Prostate gland (tissue), 2 donors: ENCODE measurements at regions not wholly inside any gene's neighbourhood (a gene's known extent, or its start where the extent isn't known, plus 50 kb on each side); places are given as distances from the start of the nearest gene placed in this dataset.

Source experiments
- DNase-seq: peaks from one replicate; pipeline ENCODE4 v3.0.0-alpha.2; 2019; ENCODE audit warnings: low spot score
- H3K27ac ChIP-seq, 2 donors: fragments of 200-600 bp; sonication (generic); 2 replicates each; pipeline ENCODE4 v1.5.1; 2017 to 2019
- H3K27me3 ChIP-seq: fragments of 200-600 bp; sonication (generic); replicated peaks from 2 replicates; pipeline ENCODE4 v1.5.1; 2019; ENCODE audit not compliant: insufficient read depth
- H3K36me3 ChIP-seq, 2 donors: fragments of 200-600 bp; sonication (generic); 1 replicate in 1 of 2; 2 replicates in 1 of 2; pipeline versions ENCODE4 v1.5.1 to v1.8.1; 2017 to 2019
- H3K4me1 ChIP-seq: fragments of 200-600 bp; sonication (generic); replicated peaks from 2 replicates; pipeline ENCODE4 v1.5.1; 2019
- H3K4me3 ChIP-seq, 2 donors: fragments of 200-600 bp; sonication (generic); 2 replicates each; pipeline ENCODE4 v1.5.1; 2017 to 2019
- H3K9me3 ChIP-seq: fragments of 200-600 bp; sonication (generic); 2 replicates; pipeline ENCODE4 v1.5.1; 2017
- CTCF ChIP-seq, 4 experiments: fragments of 200-600 bp in 2 of 4; fragments of 450-650 bp in 2 of 4; sonication (generic) in 2 of 4; IDR thresholded peaks; 1 replicate in 3 of 4; 2 replicates in 1 of 4; pipeline ENCODE4 v1.5.1; 2016 to 2019; ENCODE audit warnings: antibody characterized with exemption in 4 of 4, mild to moderate bottlenecking in 2 of 4, moderate library complexity in 2 of 4
- POLR2A ChIP-seq: fragments of 450-650 bp; IDR thresholded peaks from one replicate; pipeline ENCODE4 v1.6.1; 2016; ENCODE audit warnings: antibody characterized with exemption, mild to moderate bottlenecking
- POLR2AphosphoS5 ChIP-seq: sonication (generic); formaldehyde crosslinking; IDR thresholded peaks from one replicate; pipeline ENCODE4 v1.6.1; 2017; ENCODE audit warnings: antibody characterized with exemption
- WGBS: methylation state at CpG from one replicate; pipeline ENCODE4 v1.1.5; 2018; 5-methylcytosine and 5-hydroxymethylcytosine counted together
- intact Hi-C: fragments of 100-400 bp; cut with DNase I; formaldehyde crosslinking; loops from one replicate; pipeline ENCODE4 v1.14.2; 2022

GRCh38 chr9:95776176-95776575 lies 99.3 kb upstream of the ERCC6L2 start:
- Histone ChIP-seq H3K4me1 (peaks cover 14% of the 10 kb centered on the region), H3K9me3 (no peaks in the 10 kb centered on the region), H3K27ac (no peak overlapping the region), H3K27me3 (no peaks in the 10 kb centered on the region), H3K4me3 (no peak overlapping the region), H3K36me3 (no peaks in the 10 kb centered on the region)
- DNase-seq, result no peak
- intact Hi-C loops, result no loop called here
- TF ChIP-seq POLR2A, result no peak
- TF ChIP-seq POLR2AphosphoS5, result no peak
- no peak for TF ChIP-seq CTCF (IDR thresholded peaks at IDR 0.05)

DNA sequence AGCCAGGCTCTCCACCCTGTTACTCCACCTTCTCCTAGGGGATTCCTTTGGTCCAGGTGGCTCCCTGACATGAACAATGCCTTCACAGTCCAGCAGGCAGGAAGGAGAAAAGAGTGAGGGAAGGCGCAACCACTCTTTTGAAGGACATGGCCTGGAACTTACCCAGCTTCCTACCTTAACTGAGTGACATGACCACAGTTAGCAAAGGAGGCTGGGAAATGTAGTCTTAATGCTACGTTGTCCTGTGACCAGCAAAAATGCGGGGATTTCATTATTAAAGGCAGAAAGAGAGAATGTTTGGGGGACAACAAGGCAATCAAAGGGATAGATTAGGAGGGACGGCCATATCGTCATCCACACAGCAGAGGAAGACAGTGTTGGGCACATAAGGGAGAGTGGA lies 100.3 kb upstream of the ERCC6L2 start:
- Histone ChIP-seq H3K4me1 (peaks cover 14% of the 10 kb centered on the region), H3K36me3 (no peaks in the 10 kb centered on the region), H3K27me3 (no peaks in the 10 kb centered on the region), H3K27ac (no peak overlapping the region), H3K9me3 (no peaks in the 10 kb centered on the region), H3K4me3 (no peak overlapping the region)
- no peak for TF ChIP-seq POLR2A
- TF ChIP-seq CTCF (IDR thresholded peaks at IDR 0.05), result no peak
- no peak for TF ChIP-seq POLR2AphosphoS5
- WGBS, result 97% methylated on average over 5 of the region's 5 CpGs
- intact Hi-C loops, result no loop called here
- no peak for DNase-seq

GRCh38 chr9:95773053-95773418 lies 102.5 kb upstream of the ERCC6L2 start:
- Histone ChIP-seq H3K27me3 (no peaks in the 10 kb centered on the region), H3K4me3 (no peak overlapping the region), H3K4me1 (peaks cover 14% of the 10 kb centered on the region), H3K27ac (peak overlapping the region; percentile 77 to 78), H3K36me3 (no peaks in the 10 kb centered on the region), H3K9me3 (no peaks in the 10 kb centered on the region)
- 31% methylated on average over 3 of the region's 3 CpGs for WGBS
- DNase-seq, result no peak
- intact Hi-C loops, result no loop called here
- TF ChIP-seq CTCF (IDR thresholded peaks at IDR 0.05) (no peak), POLR2A (no peak), POLR2AphosphoS5 (no peak)

DNA sequence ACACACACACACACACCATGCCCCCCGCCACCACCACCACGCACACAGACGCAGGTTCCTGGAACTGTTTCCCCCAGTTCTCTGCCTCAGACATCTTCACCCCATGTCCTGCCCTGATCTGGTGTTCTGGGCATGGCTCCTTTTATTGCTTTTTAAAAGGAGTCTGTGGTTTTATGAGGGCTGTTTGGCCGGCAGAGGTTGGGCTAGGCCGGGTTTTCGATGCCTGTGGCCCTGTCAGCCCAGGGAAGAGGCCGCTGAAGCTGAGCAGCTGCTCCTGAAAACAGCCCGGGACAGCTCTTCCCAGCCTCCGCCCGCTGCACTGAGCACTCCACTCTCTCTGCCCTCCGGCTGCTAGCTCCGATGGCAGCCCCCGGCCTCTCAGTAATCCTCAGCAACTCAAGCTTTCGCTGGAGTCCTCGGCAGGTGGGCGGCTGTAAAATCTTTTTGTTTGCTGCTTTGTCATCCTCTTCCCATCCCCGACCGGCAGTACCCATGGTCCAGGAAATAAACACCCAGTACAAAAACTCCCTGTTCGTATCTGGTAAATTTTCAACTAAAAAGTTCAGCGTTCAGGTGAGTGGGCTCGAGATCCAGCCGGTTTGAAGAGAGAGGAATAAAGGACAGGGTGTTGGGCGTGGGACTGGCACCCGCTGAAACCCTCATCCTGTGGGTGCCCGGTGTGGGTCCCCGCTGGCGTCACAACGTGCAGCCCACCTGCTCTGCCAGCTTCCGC lies 103.0 kb upstream of the ERCC6L2 start:
- WGBS, result 20% methylated on average over 29 of the region's 29 CpGs
- Histone ChIP-seq H3K4me1 (peaks cover 14% of the 10 kb centered on the region), H3K4me3 (peak overlapping the region in 1 of 2 donors; percentile 11), H3K36me3 (no peaks in the 10 kb centered on the region), H3K9me3 (no peaks in the 10 kb centered on the region), H3K27me3 (no peaks in the 10 kb centered on the region), H3K27ac (peak overlapping the region; percentile 77 to 78)
- intact Hi-C loops, result no loop called here
- peak in 2 of 4 experiments; percentile 23 to 31 for TF ChIP-seq CTCF (IDR thresholded peaks at IDR 0.05)
- TF ChIP-seq POLR2AphosphoS5, result peak; percentile 48
- no peak for TF ChIP-seq POLR2A
- DNase-seq, result peak; percentile 69

GRCh38 chr9:95771556-95772246 lies 103.8 kb upstream of the ERCC6L2 start:
- Histone ChIP-seq H3K27me3 (no peaks in the 10 kb centered on the region), H3K4me1 (peaks cover 14% of the 10 kb centered on the region), H3K9me3 (no peaks in the 10 kb centered on the region), H3K27ac (peak overlapping the region; percentile 77 to 78), H3K36me3 (no peaks in the 10 kb centered on the region), H3K4me3 (no peak overlapping the region)
- intact Hi-C loops, result no loop called here
- WGBS, result 11% methylated on average over 20 of the region's 20 CpGs
- TF ChIP-seq POLR2AphosphoS5 (no peak), CTCF (IDR thresholded peaks at IDR 0.05) (no peak), POLR2A (no peak)
- peak; percentile 21 for DNase-seq
